22Rv1 (cell line): ENCODE measurements at regions not wholly inside any gene's neighbourhood (a gene's known extent, or its start where the extent isn't known, plus 50 kb on each side); places are given as distances from the start of the nearest gene placed in this dataset.

Experiments
- H3K27ac ChIP-seq: fragments of 450-650 bp; 2 replicates; pipeline ENCODE4 v1.5.1; 2017
- CTCF ChIP-seq: fragments of 450-650 bp; IDR thresholded peaks from 2 replicates; pipeline ENCODE4 v1.5.1; 2017; ENCODE audit warnings: mild to moderate bottlenecking
- ZFX ChIP-seq: fragments of 450-650 bp; IDR thresholded peaks from 2 replicates; pipeline ENCODE4 v1.6.1; 2017; ENCODE audit warnings: antibody characterized with exemption, borderline replicate concordance

- no peak overlapping the region for H3K27ac ChIP-seq
- TF ChIP-seq CTCF = no peak
- TF ChIP-seq ZFX = no peak
Measured at GRCh38 chrX:87727620-87728019, 210.0 kb downstream of the KLHL4 start.

GRCh38 chrX:87728024-87728423, 210.4 kb downstream of the KLHL4 start:
- no peak for TF ChIP-seq CTCF
- TF ChIP-seq ZFX = no peak
- H3K27ac ChIP-seq = no peak overlapping the region

GRCh38 chrX:87728459-87728858, 210.9 kb downstream of the KLHL4 start:
- TF ChIP-seq CTCF (no peak), ZFX (no peak)
- no peak overlapping the region for H3K27ac ChIP-seq

- no peak overlapping the region for H3K27ac ChIP-seq
- no peak for TF ChIP-seq ZFX
Measured at GRCh38 chrX:87732133-87732532, 214.5 kb downstream of the KLHL4 start.

GRCh38 chrX:87736576-87736975, 219.0 kb downstream of the KLHL4 start:
- TF ChIP-seq ZFX (no peak), CTCF (no peak)
- H3K27ac ChIP-seq = no peak overlapping the region

GRCh38 chrX:87744391-87744790, 226.8 kb downstream of the KLHL4 start:
- TF ChIP-seq ZFX (no peak), CTCF (no peak)
- no peak overlapping the region for H3K27ac ChIP-seq

- TF ChIP-seq ZFX (no peak), CTCF (no peak)
- no peak overlapping the region for H3K27ac ChIP-seq
Measured at GRCh38 chrX:87755493-87755892, 237.9 kb downstream of the KLHL4 start.

GRCh38 chrX:87788976-87789375, 271.4 kb downstream of the KLHL4 start:
- TF ChIP-seq CTCF (no peak), ZFX (no peak)

More at GRCh38 chrX:87788976-87789375, 271.4 kb downstream of the KLHL4 start:
- no peak overlapping the region for H3K27ac ChIP-seq
